ENCODE measurements at regions not wholly inside any gene's neighbourhood (a gene's known extent, or its start where the extent isn't known, plus 50 kb on each side); places are given as distances from the start of the nearest gene placed in this dataset.

DNA sequence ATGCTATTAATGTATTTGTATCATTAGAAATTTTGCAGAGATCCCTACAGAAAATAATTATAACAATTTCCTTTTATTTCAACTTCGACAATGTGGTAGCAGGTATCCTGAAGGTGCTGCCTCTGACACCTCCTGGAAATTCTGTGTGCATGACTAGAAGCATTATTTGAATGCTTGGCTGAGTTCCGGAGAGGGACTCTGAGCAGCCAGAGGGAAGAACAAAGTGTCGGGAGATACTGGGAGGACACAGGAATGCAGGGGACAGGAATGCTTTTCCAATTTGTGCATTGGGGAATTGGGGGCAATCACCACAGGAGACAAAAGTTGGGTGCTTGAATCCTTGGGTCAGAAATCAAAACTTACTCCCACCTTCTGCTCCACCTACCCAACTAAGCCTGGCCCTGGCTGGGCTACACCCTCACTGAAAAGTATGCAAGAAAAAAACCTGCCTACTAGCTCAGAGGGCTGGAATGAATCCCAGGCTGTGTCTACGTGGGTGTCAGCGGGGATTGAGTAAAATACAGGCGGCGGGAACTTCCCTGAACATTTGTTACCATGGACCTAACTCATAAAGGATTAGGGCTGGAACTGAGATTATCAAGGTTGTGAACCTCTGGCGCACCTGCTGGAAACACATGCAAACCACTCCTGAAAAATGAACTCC is 299.3 kb downstream of the SOX11 start:
- Histone ChIP-seq H3K27ac (ENCODE audit: low read length) (no peak overlapping the region), H3K9ac (ENCODE audit: low read length) (no peak overlapping the region), H4K20me1 (ENCODE audit: insufficient read depth, low read depth, low read length) (no peaks in the 10 kb centered on the region), H3K4me1 (ENCODE audit: low read length) (peaks cover 25% of the 10 kb centered on the region), H3K4me2 (ENCODE audit: low read depth, low read length, poor library complexity, severe bottlenecking) (no peak overlapping the region), H2AFZ (ENCODE audit: low read length) (no peak overlapping the region), H3K9me3 (ENCODE audit: low read length) (no peaks in the 10 kb centered on the region), H3K9me2 (replicated peaks; ENCODE audit: insufficient read depth, low read length) (no peaks in the 10 kb centered on the region), H3K27me3 (ENCODE audit: low read length) (no peaks in the 10 kb centered on the region), H3K4me3 (ENCODE audit: low read length) (no peak overlapping the region), H3K79me2 (ENCODE audit: low read length) (no peaks in the 10 kb centered on the region), H3K36me3 (ENCODE audit: insufficient read depth, low read length) (no peaks in the 10 kb centered on the region; the same call in 1 of the 2 replicates)
- DNase-seq: no peak

GRCh38 chr2:5995832-5996231 is 303.6 kb downstream of the SOX11 start:
- Histone ChIP-seq H3K4me2 (ENCODE audit: low read depth, low read length, poor library complexity, severe bottlenecking) (no peak overlapping the region), H3K4me3 (ENCODE audit: low read length) (no peak overlapping the region), H3K9ac (ENCODE audit: low read length) (no peak overlapping the region), H3K79me2 (ENCODE audit: low read length) (no peaks in the 10 kb centered on the region), H3K27me3 (ENCODE audit: low read length) (no peaks in the 10 kb centered on the region), H2AFZ (ENCODE audit: low read length) (no peak overlapping the region), H3K36me3 (ENCODE audit: insufficient read depth, low read length) (no peaks in the 10 kb centered on the region), H3K9me3 (ENCODE audit: low read length) (no peaks in the 10 kb centered on the region), H3K4me1 (ENCODE audit: low read length) (no peaks in the 10 kb centered on the region), H3K27ac (ENCODE audit: low read length) (no peak overlapping the region), H3K9me2 (replicated peaks; ENCODE audit: insufficient read depth, low read length) (no peaks in the 10 kb centered on the region), H4K20me1 (ENCODE audit: insufficient read depth, low read depth, low read length) (no peaks in the 10 kb centered on the region)
- DNase-seq: no peak

DNA sequence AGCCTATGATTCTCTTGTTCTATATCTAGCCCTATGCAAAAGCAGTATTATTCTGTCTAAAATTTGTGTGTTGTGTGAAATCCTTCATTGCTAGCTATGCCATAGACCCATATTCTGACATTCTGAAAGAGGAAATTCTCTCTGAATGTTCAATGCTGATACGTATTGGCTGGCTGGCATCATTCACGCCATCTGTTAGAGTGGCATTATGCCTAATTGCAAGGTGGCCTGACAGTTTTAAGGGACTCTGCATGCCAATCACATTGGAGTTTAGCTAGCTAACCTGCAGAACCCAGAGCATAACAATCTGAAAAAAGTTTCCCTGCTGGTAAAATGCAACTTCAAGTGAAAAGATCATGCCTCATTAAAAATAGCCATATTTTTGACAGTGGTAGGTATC is 316.0 kb downstream of the SOX11 start:
- H3K79me2 ChIP-seq (ENCODE audit: low read length): no peaks in the 10 kb centered on the region
- H3K4me3 ChIP-seq (ENCODE audit: low read length): no peak overlapping the region
- H3K36me3 ChIP-seq (ENCODE audit: insufficient read depth, low read length): no peaks in the 10 kb centered on the region
- no peaks in the 10 kb centered on the region for H4K20me1 ChIP-seq (ENCODE audit: insufficient read depth, low read depth, low read length)
- H3K9me3 ChIP-seq (ENCODE audit: low read length): no peaks in the 10 kb centered on the region
- H3K4me1 ChIP-seq (ENCODE audit: low read length): peaks cover 4% of the 10 kb centered on the region; the same call in 1 of the 2 replicates
- DNase-seq: no peak
- H3K9ac ChIP-seq (ENCODE audit: low read length): no peak overlapping the region
- no peaks in the 10 kb centered on the region for H3K27me3 ChIP-seq (ENCODE audit: low read length)
- H3K9me2 ChIP-seq (replicated peaks; ENCODE audit: insufficient read depth, low read length): no peaks in the 10 kb centered on the region
- no peak overlapping the region for H3K27ac ChIP-seq (ENCODE audit: low read length)
- no peak overlapping the region for H3K4me2 ChIP-seq (ENCODE audit: low read depth, low read length, poor library complexity, severe bottlenecking)
- no peak overlapping the region for H2AFZ ChIP-seq (ENCODE audit: low read length)

DNA sequence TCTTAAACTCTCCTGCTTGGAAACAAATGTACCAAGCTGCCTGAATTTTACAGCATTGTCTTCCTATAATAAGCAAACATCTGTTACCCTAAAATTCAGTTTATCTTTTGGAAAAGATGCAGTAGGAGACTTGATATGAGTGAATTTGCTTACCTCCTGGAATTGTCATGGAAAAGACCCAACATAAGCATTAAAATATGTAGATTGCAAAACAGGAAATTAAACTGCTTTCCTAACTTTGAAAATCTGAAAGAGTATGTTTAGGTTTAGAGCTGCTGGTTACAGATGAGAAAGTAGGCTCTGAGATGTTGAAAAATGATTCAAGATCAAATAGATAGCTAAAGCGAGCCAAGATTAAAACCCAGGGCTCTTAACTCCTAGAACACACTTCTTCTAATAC is 316.5 kb downstream of the SOX11 start:
- peaks cover 4% of the 10 kb centered on the region; the same call in 1 of the 2 replicates for H3K4me1 ChIP-seq (ENCODE audit: low read length)
- H3K27ac ChIP-seq (ENCODE audit: low read length): no peak overlapping the region
- DNase-seq: no peak
- no peaks in the 10 kb centered on the region for H3K9me2 ChIP-seq (replicated peaks; ENCODE audit: insufficient read depth, low read length)
- H3K4me3 ChIP-seq (ENCODE audit: low read length): no peak overlapping the region
- H3K4me2 ChIP-seq (ENCODE audit: low read depth, low read length, poor library complexity, severe bottlenecking): no peak overlapping the region
- no peaks in the 10 kb centered on the region for H3K9me3 ChIP-seq (ENCODE audit: low read length)
- no peaks in the 10 kb centered on the region for H4K20me1 ChIP-seq (ENCODE audit: insufficient read depth, low read depth, low read length)
- no peak overlapping the region for H3K9ac ChIP-seq (ENCODE audit: low read length)
- no peaks in the 10 kb centered on the region for H3K79me2 ChIP-seq (ENCODE audit: low read length)
- H3K36me3 ChIP-seq (ENCODE audit: insufficient read depth, low read length): no peaks in the 10 kb centered on the region
- no peaks in the 10 kb centered on the region for H3K27me3 ChIP-seq (ENCODE audit: low read length)
- no peak overlapping the region for H2AFZ ChIP-seq (ENCODE audit: low read length)

GRCh38 chr2:6010163-6010562 is 318.0 kb downstream of the SOX11 start:
- Histone ChIP-seq H3K9me3 (ENCODE audit: low read length) (no peaks in the 10 kb centered on the region), H2AFZ (ENCODE audit: low read length) (no peak overlapping the region), H3K9me2 (replicated peaks; ENCODE audit: insufficient read depth, low read length) (no peaks in the 10 kb centered on the region), H3K9ac (ENCODE audit: low read length) (no peak overlapping the region), H3K4me2 (ENCODE audit: low read depth, low read length, poor library complexity, severe bottlenecking) (no peak overlapping the region), H3K36me3 (ENCODE audit: insufficient read depth, low read length) (no peaks in the 10 kb centered on the region), H3K4me3 (ENCODE audit: low read length) (no peak overlapping the region), H4K20me1 (ENCODE audit: insufficient read depth, low read depth, low read length) (no peaks in the 10 kb centered on the region), H3K79me2 (ENCODE audit: low read length) (no peaks in the 10 kb centered on the region), H3K4me1 (ENCODE audit: low read length) (peaks cover 4% of the 10 kb centered on the region; the same call in 1 of the 2 replicates), H3K27ac (ENCODE audit: low read length) (no peak overlapping the region), H3K27me3 (ENCODE audit: low read length) (no peaks in the 10 kb centered on the region)
- no peak for DNase-seq

DNA sequence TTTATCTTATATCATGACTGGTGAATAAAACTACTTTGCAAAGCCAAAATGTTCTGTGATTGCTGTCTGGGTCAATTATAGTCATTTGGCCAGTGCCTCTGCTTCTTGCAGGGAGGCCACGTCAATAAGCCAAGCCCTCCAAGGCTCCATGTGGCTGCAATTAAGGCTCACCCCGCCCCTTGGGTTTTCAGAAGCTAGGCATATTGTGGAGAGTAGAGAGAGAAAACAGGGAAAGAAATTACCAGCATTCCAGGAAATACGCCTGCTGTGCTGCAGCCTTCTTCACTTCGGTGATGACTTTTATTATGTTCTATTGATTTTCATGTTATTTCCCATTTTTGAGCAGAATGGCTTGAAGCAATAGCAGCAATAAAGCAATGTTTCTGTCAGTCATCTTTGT is 319.7 kb downstream of the SOX11 start:
- Histone ChIP-seq H3K27ac (ENCODE audit: low read length) (no peak overlapping the region), H4K20me1 (ENCODE audit: insufficient read depth, low read depth, low read length) (no peaks in the 10 kb centered on the region), H3K9me3 (ENCODE audit: low read length) (no peaks in the 10 kb centered on the region), H3K27me3 (ENCODE audit: low read length) (no peaks in the 10 kb centered on the region), H3K4me3 (ENCODE audit: low read length) (no peak overlapping the region), H3K9ac (ENCODE audit: low read length) (no peak overlapping the region), H3K4me2 (ENCODE audit: low read depth, low read length, poor library complexity, severe bottlenecking) (no peak overlapping the region), H3K79me2 (ENCODE audit: low read length) (no peaks in the 10 kb centered on the region), H3K36me3 (ENCODE audit: insufficient read depth, low read length) (no peaks in the 10 kb centered on the region), H3K4me1 (ENCODE audit: low read length) (peaks cover 4% of the 10 kb centered on the region; the same call in 1 of the 2 replicates), H3K9me2 (replicated peaks; ENCODE audit: insufficient read depth, low read length) (no peaks in the 10 kb centered on the region), H2AFZ (ENCODE audit: low read length) (no peak overlapping the region)
- DNase-seq: no peak

- H3K27me3 ChIP-seq (ENCODE audit: low read length): no peaks in the 10 kb centered on the region
- no peaks in the 10 kb centered on the region for H3K79me2 ChIP-seq (ENCODE audit: low read length)
- no peak overlapping the region for H3K9ac ChIP-seq (ENCODE audit: low read length)
- H3K27ac ChIP-seq (ENCODE audit: low read length): no peak overlapping the region
- H3K4me1 ChIP-seq (ENCODE audit: low read length): no peaks in the 10 kb centered on the region
- H3K9me2 ChIP-seq (replicated peaks; ENCODE audit: insufficient read depth, low read length): no peaks in the 10 kb centered on the region
- DNase-seq: no peak
- no peaks in the 10 kb centered on the region for H3K36me3 ChIP-seq (ENCODE audit: insufficient read depth, low read length)
- H3K9me3 ChIP-seq (ENCODE audit: low read length): no peaks in the 10 kb centered on the region
- H3K4me3 ChIP-seq (ENCODE audit: low read length): no peak overlapping the region
- H4K20me1 ChIP-seq (ENCODE audit: insufficient read depth, low read depth, low read length): no peaks in the 10 kb centered on the region
- H3K4me2 ChIP-seq (ENCODE audit: low read depth, low read length, poor library complexity, severe bottlenecking): no peak overlapping the region
- no peak overlapping the region for H2AFZ ChIP-seq (ENCODE audit: low read length)
Measured at GRCh38 chr2:6017736-6018286, 325.6 kb downstream of the SOX11 start.

DNA sequence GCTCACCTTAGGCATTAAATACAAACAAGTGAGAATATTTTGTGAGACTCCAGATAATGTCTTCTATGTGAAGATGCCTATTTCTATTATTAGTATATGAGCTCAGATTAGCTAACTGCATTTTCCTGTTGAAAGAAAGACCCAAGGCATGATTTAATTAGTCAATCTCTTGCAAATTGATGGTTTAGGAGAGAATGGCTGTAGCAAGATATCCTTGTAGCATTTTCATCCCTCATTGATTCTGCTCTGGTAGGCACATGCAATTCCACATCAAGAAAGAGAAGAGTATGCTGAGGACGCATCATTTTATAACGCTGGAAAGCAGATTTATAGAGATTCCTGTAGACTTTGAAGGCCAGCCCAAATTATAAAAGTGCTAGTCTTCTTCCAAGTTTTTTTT is 332.0 kb downstream of the SOX11 start:
- H3K9me2 ChIP-seq (replicated peaks; ENCODE audit: insufficient read depth, low read length): no peaks in the 10 kb centered on the region
- H3K27me3 ChIP-seq (ENCODE audit: low read length): no peaks in the 10 kb centered on the region
- H3K9ac ChIP-seq (ENCODE audit: low read length): no peak overlapping the region
- no peak for DNase-seq
- H3K4me3 ChIP-seq (ENCODE audit: low read length): no peak overlapping the region
- H3K27ac ChIP-seq (ENCODE audit: low read length): no peak overlapping the region
- H3K36me3 ChIP-seq (ENCODE audit: insufficient read depth, low read length): no peaks in the 10 kb centered on the region
- H3K9me3 ChIP-seq (ENCODE audit: low read length): no peaks in the 10 kb centered on the region
- H2AFZ ChIP-seq (ENCODE audit: low read length): no peak overlapping the region
- H3K4me2 ChIP-seq (ENCODE audit: low read depth, low read length, poor library complexity, severe bottlenecking): no peak overlapping the region
- H3K4me1 ChIP-seq (ENCODE audit: low read length): no peaks in the 10 kb centered on the region
- H3K79me2 ChIP-seq (ENCODE audit: low read length): no peaks in the 10 kb centered on the region
- no peaks in the 10 kb centered on the region for H4K20me1 ChIP-seq (ENCODE audit: insufficient read depth, low read depth, low read length)

Measured in Karpas-422 (cell line).